WTC11 (cell line): ENCODE measurements at regions not wholly inside any gene's neighbourhood (a gene's known extent, or its start where the extent isn't known, plus 50 kb on each side); places are given as distances from the start of the nearest gene placed in this dataset.

Source experiments
- ATAC-seq: fragments of 200-7000 bp; cut with Tn5 transposase; 2 replicates; pipeline ENCODE4 v1.10.0; 2021; ENCODE audit warnings: mild to moderate bottlenecking, moderate library complexity
- CTCF ChIA-PET: fragments of 300-600 bp; sonication (Branson Sonifier 250); formaldehyde crosslinking; loops from one replicate; lab custom pipeline; 2021; ENCODE audit warnings: antibody characterized with exemption; lab: Charles Lee
- POLR2A ChIA-PET: fragments of 350-600 bp; sonication (Branson Sonifier 250); formaldehyde crosslinking; loops from one replicate; lab custom pipeline; 2021; ENCODE audit warnings: antibody characterized with exemption; lab: Charles Lee
- DNase-seq: peaks from one replicate; pipeline ENCODE4 v3.0.0; 2021; ENCODE audit warnings: low spot score
- H3K27ac Mint-ChIP-seq: 2 replicates; pipeline ENCODE4 v1.8.0; 2021; ENCODE audit warnings: mixed read lengths
- H3K27me3 Mint-ChIP-seq: 2 replicates; pipeline ENCODE4 v1.8.0; 2021; ENCODE audit warnings: low read depth, mild to moderate bottlenecking, moderate library complexity, mixed read lengths
- H3K36me3 Mint-ChIP-seq: 2 replicates; pipeline ENCODE4 v1.8.0; 2021; ENCODE audit warnings: mixed read lengths
- H3K4me1 Mint-ChIP-seq: 2 replicates; pipeline ENCODE4 v1.8.0; 2022; ENCODE audit warnings: mixed read lengths
- H3K4me3 Mint-ChIP-seq: 2 replicates; pipeline ENCODE4 v1.8.0; 2021; ENCODE audit warnings: mild to moderate bottlenecking, moderate library complexity, mixed read lengths
- H3K9me3 Mint-ChIP-seq: 2 replicates; pipeline ENCODE4 v1.8.0; 2021; ENCODE audit warnings: mixed read lengths
- ATF1 ChIP-seq: sonication (generic); formaldehyde crosslinking; IDR thresholded peaks from 2 replicates; pipeline ENCODE4 v1.8.1; 2023; ENCODE audit warnings: mild to moderate bottlenecking, moderate library complexity, missing genetic modification reagents
- CREB1 ChIP-seq: sonication (generic); formaldehyde crosslinking; IDR thresholded peaks from 2 replicates; pipeline ENCODE4 v1.8.0; 2023; ENCODE audit warnings: mild to moderate bottlenecking, missing genetic modification reagents
- ELF4 ChIP-seq: sonication (generic); formaldehyde crosslinking; IDR thresholded peaks from 2 replicates; pipeline ENCODE4 v1.8.1; 2022; ENCODE audit warnings: low read depth, mild to moderate bottlenecking, moderate library complexity, missing genetic modification reagents
- EMX1 ChIP-seq: fragments of 250-450 bp; sonication (Bioruptor Pico); IDR thresholded peaks from 2 replicates; pipeline ENCODE4 v1.8.0; 2021; ENCODE audit warnings: mild to moderate bottlenecking
- ETV6 ChIP-seq: sonication (generic); formaldehyde crosslinking; IDR thresholded peaks from 2 replicates; pipeline ENCODE4 v1.8.1; 2022; ENCODE audit warnings: mild to moderate bottlenecking, missing genetic modification reagents
- IRF2 ChIP-seq: sonication (generic); formaldehyde crosslinking; IDR thresholded peaks from 2 replicates; pipeline ENCODE4 v1.8.0; 2022; ENCODE audit warnings: low read depth, missing genetic modification reagents, borderline replicate concordance
- JAZF1 ChIP-seq: fragments of 250-450 bp; sonication (Bioruptor Pico); IDR thresholded peaks from 2 replicates; pipeline ENCODE4 v1.9.0; 2021; ENCODE audit warnings: moderate library complexity, mild to moderate bottlenecking, inconsistent platforms
- JUN ChIP-seq: sonication (generic); formaldehyde crosslinking; IDR thresholded peaks from 2 replicates; pipeline ENCODE4 v1.8.0; 2023; ENCODE audit warnings: mild to moderate bottlenecking, missing genetic modification reagents
- KAT7 ChIP-seq: sonication (generic); formaldehyde crosslinking; IDR thresholded peaks from 2 replicates; pipeline ENCODE4 v1.8.1; 2023; ENCODE audit warnings: missing genetic modification reagents, mild to moderate bottlenecking, borderline replicate concordance
- NR2C2 ChIP-seq: sonication (generic); formaldehyde crosslinking; IDR thresholded peaks from 2 replicates; pipeline ENCODE4 v1.8.0; 2022; ENCODE audit warnings: mild to moderate bottlenecking, missing genetic modification reagents
- NR3C1 ChIP-seq: sonication (generic); formaldehyde crosslinking; conservative IDR thresholded peaks from 2 replicates; pipeline ENCODE4 v1.8.1; 2023; ENCODE audit warnings: low read depth, mild to moderate bottlenecking, missing genetic modification reagents
- OVOL2 ChIP-seq: fragments of 250-450 bp; sonication (Bioruptor Pico); IDR thresholded peaks from 2 replicates; pipeline ENCODE4 v1.9.0; 2021; ENCODE audit warnings: mild to moderate bottlenecking, borderline replicate concordance
- RORB ChIP-seq: fragments of 250-450 bp; sonication (Bioruptor Pico); IDR thresholded peaks from 2 replicates; pipeline ENCODE4 v1.9.0; 2021; ENCODE audit warnings: mild to moderate bottlenecking
- TEAD1 ChIP-seq: sonication (generic); formaldehyde crosslinking; IDR thresholded peaks from 2 replicates; pipeline ENCODE4 v1.8.0; 2022; ENCODE audit warnings: mild to moderate bottlenecking, missing genetic modification reagents
- TEAD4 ChIP-seq: sonication (generic); formaldehyde crosslinking; IDR thresholded peaks from 2 replicates; pipeline ENCODE4 v1.8.0; 2022; ENCODE audit warnings: mild to moderate bottlenecking, missing genetic modification reagents
- ZNF121 ChIP-seq: sonication (generic); formaldehyde crosslinking; IDR thresholded peaks from 2 replicates; pipeline ENCODE4 v1.8.0; 2023; ENCODE audit warnings: missing genetic modification reagents
- ZNF138 ChIP-seq: sonication (generic); formaldehyde crosslinking; conservative IDR thresholded peaks from 2 replicates; pipeline ENCODE4 v1.8.1; 2022; ENCODE audit warnings: mild to moderate bottlenecking, moderate library complexity, missing genetic modification reagents
- ZNF317 ChIP-seq: sonication (generic); formaldehyde crosslinking; IDR thresholded peaks from 2 replicates; pipeline ENCODE4 v1.8.1; 2023; ENCODE audit warnings: low read depth, mild to moderate bottlenecking, moderate library complexity, missing genetic modification reagents, borderline replicate concordance
- ZNF671 ChIP-seq: fragments of 250-450 bp; sonication (Bioruptor Pico); IDR thresholded peaks from 2 replicates; pipeline ENCODE4 v1.8.0; 2021; ENCODE audit warnings: mild to moderate bottlenecking
- TF ChIP-seq, protein P1 (sequence below): sonication (generic); formaldehyde crosslinking; conservative IDR thresholded peaks from 2 replicates; pipeline ENCODE4 v1.8.1; 2023; ENCODE audit warnings: mild to moderate bottlenecking, low read depth, missing genetic modification reagents, moderate library complexity
- TF ChIP-seq, protein P2 (sequence below): fragments of 250-450 bp; sonication (Bioruptor Pico); IDR thresholded peaks from 2 replicates; pipeline ENCODE4 v2.1.2; 2022; ENCODE audit warnings: mild to moderate bottlenecking, moderate library complexity
- TF ChIP-seq, protein P3 (sequence below): sonication (generic); formaldehyde crosslinking; IDR thresholded peaks from 2 replicates; pipeline ENCODE4 v1.8.1; 2022; ENCODE audit warnings: mild to moderate bottlenecking, moderate library complexity, missing genetic modification reagents
- TF ChIP-seq, protein P4 (sequence below): fragments of 250-450 bp; sonication (Bioruptor Pico); IDR thresholded peaks from 2 replicates; pipeline ENCODE4 v1.9.0; 2021; ENCODE audit warnings: mild to moderate bottlenecking
- TF ChIP-seq, protein P5 (sequence below): sonication (generic); formaldehyde crosslinking; IDR thresholded peaks from 2 replicates; pipeline ENCODE4 v1.8.0; 2023; ENCODE audit warnings: missing genetic modification reagents, mild to moderate bottlenecking, borderline replicate concordance
- TF ChIP-seq, protein P6 (sequence below): sonication (generic); formaldehyde crosslinking; IDR thresholded peaks from 2 replicates; pipeline ENCODE4 v1.8.1; 2022; ENCODE audit warnings: low read depth, missing genetic modification reagents, borderline replicate concordance
- TF ChIP-seq, protein P7 (sequence below): sonication (generic); formaldehyde crosslinking; IDR thresholded peaks from 2 replicates; pipeline ENCODE4 v1.8.1; 2023; ENCODE audit warnings: mild to moderate bottlenecking, missing genetic modification reagents, moderate library complexity

DNA sequence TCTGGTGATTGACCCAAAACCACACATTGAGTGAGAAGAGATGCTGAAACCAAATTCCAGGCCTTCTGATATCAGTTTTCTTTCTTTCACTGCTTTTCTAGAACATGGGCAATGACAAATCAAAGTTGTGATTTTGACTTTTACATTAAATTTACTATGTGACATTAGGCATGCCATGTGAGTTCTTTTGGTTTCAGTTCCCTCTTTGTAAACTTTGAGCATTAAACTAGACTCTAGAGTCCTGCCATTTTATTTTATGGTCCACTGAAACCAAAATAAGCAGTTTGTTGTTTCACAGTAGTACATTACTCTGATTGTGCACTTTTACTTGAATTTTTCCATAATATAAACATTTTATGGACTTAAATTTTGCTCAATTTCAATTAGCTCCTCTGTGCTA lies 381.1 kb upstream of the SEMA3D start (continued):
- TF ChIP-seq, protein P1, sequence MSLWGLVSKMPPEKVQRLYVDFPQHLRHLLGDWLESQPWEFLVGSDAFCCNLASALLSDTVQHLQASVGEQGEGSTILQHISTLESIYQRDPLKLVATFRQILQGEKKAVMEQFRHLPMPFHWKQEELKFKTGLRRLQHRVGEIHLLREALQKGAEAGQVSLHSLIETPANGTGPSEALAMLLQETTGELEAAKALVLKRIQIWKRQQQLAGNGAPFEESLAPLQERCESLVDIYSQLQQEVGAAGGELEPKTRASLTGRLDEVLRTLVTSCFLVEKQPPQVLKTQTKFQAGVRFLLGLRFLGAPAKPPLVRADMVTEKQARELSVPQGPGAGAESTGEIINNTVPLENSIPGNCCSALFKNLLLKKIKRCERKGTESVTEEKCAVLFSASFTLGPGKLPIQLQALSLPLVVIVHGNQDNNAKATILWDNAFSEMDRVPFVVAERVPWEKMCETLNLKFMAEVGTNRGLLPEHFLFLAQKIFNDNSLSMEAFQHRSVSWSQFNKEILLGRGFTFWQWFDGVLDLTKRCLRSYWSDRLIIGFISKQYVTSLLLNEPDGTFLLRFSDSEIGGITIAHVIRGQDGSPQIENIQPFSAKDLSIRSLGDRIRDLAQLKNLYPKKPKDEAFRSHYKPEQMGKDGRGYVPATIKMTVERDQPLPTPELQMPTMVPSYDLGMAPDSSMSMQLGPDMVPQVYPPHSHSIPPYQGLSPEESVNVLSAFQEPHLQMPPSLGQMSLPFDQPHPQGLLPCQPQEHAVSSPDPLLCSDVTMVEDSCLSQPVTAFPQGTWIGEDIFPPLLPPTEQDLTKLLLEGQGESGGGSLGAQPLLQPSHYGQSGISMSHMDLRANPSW = no peak
- no peak for TF ChIP-seq ZNF317 (CRISPR knock-in tag)
- TF ChIP-seq, protein P2, sequence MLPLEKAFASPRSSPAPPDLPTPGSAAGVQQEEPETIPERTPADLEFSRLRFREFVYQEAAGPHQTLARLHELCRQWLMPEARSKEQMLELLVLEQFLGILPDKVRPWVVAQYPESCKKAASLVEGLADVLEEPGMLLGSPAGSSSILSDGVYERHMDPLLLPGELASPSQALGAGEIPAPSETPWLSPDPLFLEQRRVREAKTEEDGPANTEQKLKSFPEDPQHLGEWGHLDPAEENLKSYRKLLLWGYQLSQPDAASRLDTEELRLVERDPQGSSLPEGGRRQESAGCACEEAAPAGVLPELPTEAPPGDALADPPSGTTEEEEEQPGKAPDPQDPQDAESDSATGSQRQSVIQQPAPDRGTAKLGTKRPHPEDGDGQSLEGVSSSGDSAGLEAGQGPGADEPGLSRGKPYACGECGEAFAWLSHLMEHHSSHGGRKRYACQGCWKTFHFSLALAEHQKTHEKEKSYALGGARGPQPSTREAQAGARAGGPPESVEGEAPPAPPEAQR = no peak
- TF ChIP-seq EMX1 (CRISPR knock-in tag) = no peak
- no peak for TF ChIP-seq TEAD4 (CRISPR knock-in tag)
- no peak for TF ChIP-seq IRF2 (CRISPR knock-in tag)
- TF ChIP-seq RORB = no peak
- no peak for TF ChIP-seq ZNF138
- TF ChIP-seq TEAD1 = no peak

DNA sequence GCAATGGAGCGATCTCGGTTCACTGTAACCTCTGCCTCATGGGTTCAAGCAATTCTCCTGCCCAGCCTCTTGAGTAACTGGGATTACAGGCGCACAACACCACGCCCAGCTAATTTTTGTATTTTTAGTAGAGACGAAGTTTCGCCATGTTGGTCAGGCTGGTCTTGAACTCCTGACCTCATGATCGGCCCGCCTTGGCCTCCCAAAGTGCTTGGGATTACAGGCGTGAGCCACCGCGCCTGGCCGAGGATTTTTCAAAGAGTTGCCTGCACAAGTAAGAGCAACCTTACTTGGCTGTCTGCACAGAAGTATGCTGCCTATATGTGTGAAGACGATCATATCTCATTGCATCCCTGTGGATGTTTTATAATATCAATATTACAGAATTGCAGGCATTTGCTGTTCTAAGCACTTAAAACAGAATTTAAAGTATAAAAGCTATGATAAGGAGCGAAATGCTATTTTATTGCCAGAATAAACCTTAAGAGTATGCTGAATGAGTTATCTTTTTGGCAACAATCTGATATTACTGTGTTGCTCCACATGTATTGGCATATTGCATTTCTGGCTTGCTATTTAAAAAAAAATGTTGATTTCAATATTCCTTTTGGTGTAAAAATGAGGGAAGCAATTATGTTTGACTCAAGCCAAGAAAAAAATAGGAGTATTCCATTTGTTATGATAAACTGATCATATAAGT lies 379.4 kb upstream of the SEMA3D start:
- ATAC-seq (no peak), DNase-seq (no peak)
- CTCF ChIA-PET = interaction anchor here (1.2 kb wide), 1 partner anchor 264 kb away, joined by 3 read pairs; no protein-coding TSS in a partner anchor
- H3K36me3 Mint-ChIP-seq = no peaks in the 10 kb centered on the region
- POLR2A ChIA-PET = no interaction called here
- no peak overlapping the region for H3K4me3 Mint-ChIP-seq
- H3K27ac Mint-ChIP-seq = no peak overlapping the region
- no peaks in the 10 kb centered on the region for H3K9me3 Mint-ChIP-seq
- H3K27me3 Mint-ChIP-seq = no peaks in the 10 kb centered on the region
- no peaks in the 10 kb centered on the region for H3K4me1 Mint-ChIP-seq
- TF ChIP-seq, protein P3, sequence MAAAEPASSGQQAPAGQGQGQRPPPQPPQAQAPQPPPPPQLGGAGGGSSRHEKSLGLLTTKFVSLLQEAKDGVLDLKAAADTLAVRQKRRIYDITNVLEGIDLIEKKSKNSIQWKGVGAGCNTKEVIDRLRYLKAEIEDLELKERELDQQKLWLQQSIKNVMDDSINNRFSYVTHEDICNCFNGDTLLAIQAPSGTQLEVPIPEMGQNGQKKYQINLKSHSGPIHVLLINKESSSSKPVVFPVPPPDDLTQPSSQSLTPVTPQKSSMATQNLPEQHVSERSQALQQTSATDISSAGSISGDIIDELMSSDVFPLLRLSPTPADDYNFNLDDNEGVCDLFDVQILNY (CRISPR knock-in tag) = no peak
- TF ChIP-seq ETV6 (CRISPR knock-in tag) (no peak), KAT7 (CRISPR knock-in tag) (no peak), ZNF121 (CRISPR knock-in tag) (no peak), NR2C2 (no peak), OVOL2 (CRISPR knock-in tag) (no peak), JAZF1 (CRISPR knock-in tag) (no peak), ZNF671 (CRISPR knock-in tag) (no peak), ELF4 (CRISPR knock-in tag) (no peak), ZNF317 (CRISPR knock-in tag) (no peak), CREB1 (CRISPR knock-in tag) (no peak), ATF1 (no peak), JUN (CRISPR knock-in tag) (no peak), NR3C1 (CRISPR knock-in tag) (no peak)
- TF ChIP-seq, protein P4, sequence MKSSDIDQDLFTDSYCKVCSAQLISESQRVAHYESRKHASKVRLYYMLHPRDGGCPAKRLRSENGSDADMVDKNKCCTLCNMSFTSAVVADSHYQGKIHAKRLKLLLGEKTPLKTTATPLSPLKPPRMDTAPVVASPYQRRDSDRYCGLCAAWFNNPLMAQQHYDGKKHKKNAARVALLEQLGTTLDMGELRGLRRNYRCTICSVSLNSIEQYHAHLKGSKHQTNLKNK (CRISPR knock-in tag) = no peak
- TF ChIP-seq, protein P5, sequence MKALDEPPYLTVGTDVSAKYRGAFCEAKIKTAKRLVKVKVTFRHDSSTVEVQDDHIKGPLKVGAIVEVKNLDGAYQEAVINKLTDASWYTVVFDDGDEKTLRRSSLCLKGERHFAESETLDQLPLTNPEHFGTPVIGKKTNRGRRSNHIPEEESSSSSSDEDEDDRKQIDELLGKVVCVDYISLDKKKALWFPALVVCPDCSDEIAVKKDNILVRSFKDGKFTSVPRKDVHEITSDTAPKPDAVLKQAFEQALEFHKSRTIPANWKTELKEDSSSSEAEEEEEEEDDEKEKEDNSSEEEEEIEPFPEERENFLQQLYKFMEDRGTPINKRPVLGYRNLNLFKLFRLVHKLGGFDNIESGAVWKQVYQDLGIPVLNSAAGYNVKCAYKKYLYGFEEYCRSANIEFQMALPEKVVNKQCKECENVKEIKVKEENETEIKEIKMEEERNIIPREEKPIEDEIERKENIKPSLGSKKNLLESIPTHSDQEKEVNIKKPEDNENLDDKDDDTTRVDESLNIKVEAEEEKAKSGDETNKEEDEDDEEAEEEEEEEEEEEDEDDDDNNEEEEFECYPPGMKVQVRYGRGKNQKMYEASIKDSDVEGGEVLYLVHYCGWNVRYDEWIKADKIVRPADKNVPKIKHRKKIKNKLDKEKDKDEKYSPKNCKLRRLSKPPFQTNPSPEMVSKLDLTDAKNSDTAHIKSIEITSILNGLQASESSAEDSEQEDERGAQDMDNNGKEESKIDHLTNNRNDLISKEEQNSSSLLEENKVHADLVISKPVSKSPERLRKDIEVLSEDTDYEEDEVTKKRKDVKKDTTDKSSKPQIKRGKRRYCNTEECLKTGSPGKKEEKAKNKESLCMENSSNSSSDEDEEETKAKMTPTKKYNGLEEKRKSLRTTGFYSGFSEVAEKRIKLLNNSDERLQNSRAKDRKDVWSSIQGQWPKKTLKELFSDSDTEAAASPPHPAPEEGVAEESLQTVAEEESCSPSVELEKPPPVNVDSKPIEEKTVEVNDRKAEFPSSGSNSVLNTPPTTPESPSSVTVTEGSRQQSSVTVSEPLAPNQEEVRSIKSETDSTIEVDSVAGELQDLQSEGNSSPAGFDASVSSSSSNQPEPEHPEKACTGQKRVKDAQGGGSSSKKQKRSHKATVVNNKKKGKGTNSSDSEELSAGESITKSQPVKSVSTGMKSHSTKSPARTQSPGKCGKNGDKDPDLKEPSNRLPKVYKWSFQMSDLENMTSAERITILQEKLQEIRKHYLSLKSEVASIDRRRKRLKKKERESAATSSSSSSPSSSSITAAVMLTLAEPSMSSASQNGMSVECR (CRISPR knock-in tag) = no peak
- TF ChIP-seq, protein P6, sequence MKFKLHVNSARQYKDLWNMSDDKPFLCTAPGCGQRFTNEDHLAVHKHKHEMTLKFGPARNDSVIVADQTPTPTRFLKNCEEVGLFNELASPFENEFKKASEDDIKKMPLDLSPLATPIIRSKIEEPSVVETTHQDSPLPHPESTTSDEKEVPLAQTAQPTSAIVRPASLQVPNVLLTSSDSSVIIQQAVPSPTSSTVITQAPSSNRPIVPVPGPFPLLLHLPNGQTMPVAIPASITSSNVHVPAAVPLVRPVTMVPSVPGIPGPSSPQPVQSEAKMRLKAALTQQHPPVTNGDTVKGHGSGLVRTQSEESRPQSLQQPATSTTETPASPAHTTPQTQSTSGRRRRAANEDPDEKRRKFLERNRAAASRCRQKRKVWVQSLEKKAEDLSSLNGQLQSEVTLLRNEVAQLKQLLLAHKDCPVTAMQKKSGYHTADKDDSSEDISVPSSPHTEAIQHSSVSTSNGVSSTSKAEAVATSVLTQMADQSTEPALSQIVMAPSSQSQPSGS (CRISPR knock-in tag) = no peak
- TF ChIP-seq, protein P7, sequence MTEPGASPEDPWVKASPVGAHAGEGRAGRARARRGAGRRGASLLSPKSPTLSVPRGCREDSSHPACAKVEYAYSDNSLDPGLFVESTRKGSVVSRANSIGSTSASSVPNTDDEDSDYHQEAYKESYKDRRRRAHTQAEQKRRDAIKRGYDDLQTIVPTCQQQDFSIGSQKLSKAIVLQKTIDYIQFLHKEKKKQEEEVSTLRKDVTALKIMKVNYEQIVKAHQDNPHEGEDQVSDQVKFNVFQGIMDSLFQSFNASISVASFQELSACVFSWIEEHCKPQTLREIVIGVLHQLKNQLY (CRISPR knock-in tag) = no peak
- TF ChIP-seq, all 79 proteins: peak for 0
